Fibroblast of lung (primary cell): ENCODE measurements at regions not wholly inside any gene's neighbourhood (a gene's known extent, or its start where the extent isn't known, plus 50 kb on each side); places are given as distances from the start of the nearest gene placed in this dataset.
A peak's percentile ranks its signal among the peaks of the same experiment; 100 is the strongest.

ENCODE experiments used
- DNase-seq, 2 donors: peaks; one replicate each; pipeline versions ENCODE4 v3.0.0 to v3.0.0-alpha.2; 2010; ENCODE audit warnings: low read depth in 2 of 2
- H2AFZ ChIP-seq: 2 replicates; pipeline ENCODE4 v1.5.1; 2012; ENCODE audit warnings: low read length, control low read depth, inconsistent platforms
- H3K27ac ChIP-seq: 2 replicates; pipeline ENCODE4 v1.5.1; 2011; ENCODE audit warnings: low read length, control low read depth; ENCODE audit not compliant: insufficient read depth
- H3K27me3 ChIP-seq: 2 replicates; pipeline ENCODE4 v1.5.1; 2011; ENCODE audit warnings: mild to moderate bottlenecking, low read length; ENCODE audit not compliant: control insufficient read depth, insufficient read depth
- H3K36me3 ChIP-seq: 2 replicates; pipeline ENCODE4 v1.5.1; 2011; ENCODE audit warnings: low read length; ENCODE audit not compliant: control insufficient read depth, insufficient read depth
- H3K4me1 ChIP-seq: 2 replicates; pipeline ENCODE4 v1.5.1; 2011; ENCODE audit warnings: low read length; ENCODE audit not compliant: control insufficient read depth, insufficient read depth; ENCODE audit errors: extremely low read depth
- H3K4me2 ChIP-seq: 2 replicates; pipeline ENCODE4 v1.5.1; 2011; ENCODE audit warnings: low read length, control low read depth; ENCODE audit not compliant: insufficient read depth; ENCODE audit errors: extremely low read depth
- H3K4me3 ChIP-seq, 4 experiments: fragments of 200-600 bp in 1 of 4; sonication (generic) in 1 of 4; replicated peaks in 1 of 4; 2 replicates each; pipeline ENCODE4 v1.5.1; 2011 to 2016; ENCODE audit warnings: low read length in 4 of 4, low read depth in 3 of 4, mild to moderate bottlenecking in 3 of 4, control low read depth in 2 of 4, inconsistent platforms in 1 of 4, mixed read lengths in 1 of 4; ENCODE audit not compliant: insufficient read depth in 1 of 4; ENCODE audit errors: control extremely low read depth in 1 of 4
- H3K79me2 ChIP-seq: 2 replicates; pipeline ENCODE4 v1.5.1; 2012; ENCODE audit warnings: mild to moderate bottlenecking, low read length, inconsistent platforms; ENCODE audit not compliant: control insufficient read depth, insufficient read depth
- H3K9ac ChIP-seq: 2 replicates; pipeline ENCODE4 v1.5.1; 2011; ENCODE audit warnings: mild to moderate bottlenecking, low read length, control low read depth; ENCODE audit not compliant: insufficient read depth
- H3K9me3 ChIP-seq: 2 replicates; pipeline ENCODE4 v1.5.1; 2012; ENCODE audit warnings: low read depth, low read length; ENCODE audit not compliant: control insufficient read depth, insufficient read depth
- H4K20me1 ChIP-seq: 2 replicates; pipeline ENCODE4 v1.5.1; 2011; ENCODE audit warnings: low read length; ENCODE audit not compliant: control insufficient read depth, insufficient read depth; ENCODE audit errors: extremely low read depth
- EZH2 ChIP-seq: IDR thresholded peaks from 2 replicates; pipeline ENCODE4 v1.5.1; 2012; ENCODE audit warnings: low read length, control low read depth, mild to moderate bottlenecking; ENCODE audit errors: missing control alignments
- TF ChIP-seq, protein P1 (sequence below), 2 donors: IDR thresholded peaks in 1 of 2; conservative IDR thresholded peaks in 1 of 2; 1 replicate in 1 of 2; 2 replicates in 1 of 2; pipeline ENCODE4 v1.5.1; 2011 to 2012; ENCODE audit warnings: low read length in 2 of 2, control low read depth in 1 of 2, inconsistent platforms in 1 of 2, low read depth in 1 of 2, mild to moderate bottlenecking in 1 of 2

DNA sequence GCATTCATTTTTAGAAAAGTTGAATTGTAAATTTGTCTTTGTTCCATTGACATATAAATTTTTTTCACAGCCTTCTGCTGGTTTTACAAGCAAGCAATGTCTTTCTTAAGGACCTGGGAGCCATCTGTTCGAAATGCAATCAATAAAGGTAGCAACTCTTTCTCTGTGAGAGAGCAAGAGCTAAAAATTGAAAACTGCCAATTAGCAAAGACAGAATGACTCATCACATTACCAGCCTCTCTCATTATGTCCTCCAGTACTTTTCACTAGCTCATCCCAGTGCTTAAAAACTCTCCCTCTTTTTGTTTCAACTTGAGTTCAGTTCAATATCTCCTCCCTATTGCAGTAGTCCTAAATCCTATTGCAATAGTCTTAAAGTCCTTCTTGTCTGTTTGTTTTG lies 760.7 kb upstream of the SLITRK6 start:
- Histone ChIP-seq H3K79me2 (no peaks in the 10 kb centered on the region), H3K4me1 (no peaks in the 10 kb centered on the region), H3K4me3 (no peak overlapping the region), H3K9ac (no peak overlapping the region), H3K4me2 (no peak overlapping the region), H2AFZ (no peak overlapping the region), H3K27ac (no peak overlapping the region), H3K36me3 (no peaks in the 10 kb centered on the region), H3K9me3 (no peaks in the 10 kb centered on the region), H3K27me3 (no peaks in the 10 kb centered on the region), H4K20me1 (no peaks in the 10 kb centered on the region)
- TF ChIP-seq, protein P1, sequence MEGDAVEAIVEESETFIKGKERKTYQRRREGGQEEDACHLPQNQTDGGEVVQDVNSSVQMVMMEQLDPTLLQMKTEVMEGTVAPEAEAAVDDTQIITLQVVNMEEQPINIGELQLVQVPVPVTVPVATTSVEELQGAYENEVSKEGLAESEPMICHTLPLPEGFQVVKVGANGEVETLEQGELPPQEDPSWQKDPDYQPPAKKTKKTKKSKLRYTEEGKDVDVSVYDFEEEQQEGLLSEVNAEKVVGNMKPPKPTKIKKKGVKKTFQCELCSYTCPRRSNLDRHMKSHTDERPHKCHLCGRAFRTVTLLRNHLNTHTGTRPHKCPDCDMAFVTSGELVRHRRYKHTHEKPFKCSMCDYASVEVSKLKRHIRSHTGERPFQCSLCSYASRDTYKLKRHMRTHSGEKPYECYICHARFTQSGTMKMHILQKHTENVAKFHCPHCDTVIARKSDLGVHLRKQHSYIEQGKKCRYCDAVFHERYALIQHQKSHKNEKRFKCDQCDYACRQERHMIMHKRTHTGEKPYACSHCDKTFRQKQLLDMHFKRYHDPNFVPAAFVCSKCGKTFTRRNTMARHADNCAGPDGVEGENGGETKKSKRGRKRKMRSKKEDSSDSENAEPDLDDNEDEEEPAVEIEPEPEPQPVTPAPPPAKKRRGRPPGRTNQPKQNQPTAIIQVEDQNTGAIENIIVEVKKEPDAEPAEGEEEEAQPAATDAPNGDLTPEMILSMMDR (conservative IDR thresholded peaks at IDR 0.05 in 1 of 2, IDR thresholded peaks at IDR 0.05 in 1 of 2; ENCODE audit: low read depth in 1 of 2, low read length in 2 of 2), result no peak
- TF ChIP-seq EZH2, result no peak
- DNase-seq, result peak in 1 of 2 donors; percentile 2

DNA sequence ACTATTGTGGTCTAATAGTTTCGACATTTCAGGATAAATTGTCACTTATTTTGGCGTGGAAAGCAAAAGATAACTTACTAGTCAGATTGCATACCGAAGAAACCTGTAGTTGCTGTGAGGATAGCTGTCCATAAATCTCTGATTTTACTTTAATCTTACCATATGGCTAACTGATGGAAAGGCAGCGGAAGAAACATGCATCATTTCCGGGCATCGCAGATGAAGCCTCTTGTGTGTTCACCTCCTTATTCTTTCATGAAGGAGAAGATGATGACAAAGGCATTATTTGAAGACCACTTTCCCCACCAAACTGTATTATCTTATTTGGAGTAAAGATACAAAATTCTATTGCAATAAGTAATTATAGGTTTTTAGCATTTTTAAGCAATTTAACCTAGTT lies 763.6 kb upstream of the SLITRK6 start:
- H3K4me1 ChIP-seq, result no peaks in the 10 kb centered on the region
- no peaks in the 10 kb centered on the region for H3K9me3 ChIP-seq
- no peak overlapping the region for H3K4me2 ChIP-seq
- H2AFZ ChIP-seq, result no peak overlapping the region
- no peak overlapping the region for H3K27ac ChIP-seq
- no peaks in the 10 kb centered on the region for H4K20me1 ChIP-seq
- H3K79me2 ChIP-seq, result no peaks in the 10 kb centered on the region
- TF ChIP-seq, protein P1 (conservative IDR thresholded peaks at IDR 0.05 in 1 of 2, IDR thresholded peaks at IDR 0.05 in 1 of 2; ENCODE audit: low read depth in 1 of 2, low read length in 2 of 2), result no peak
- no peak for TF ChIP-seq EZH2
- no peak overlapping the region for H3K9ac ChIP-seq
- no peaks in the 10 kb centered on the region for H3K36me3 ChIP-seq
- peak in 1 of 2 donors; percentile 69 for DNase-seq
- no peak overlapping the region for H3K4me3 ChIP-seq
- H3K27me3 ChIP-seq, result no peaks in the 10 kb centered on the region

DNA sequence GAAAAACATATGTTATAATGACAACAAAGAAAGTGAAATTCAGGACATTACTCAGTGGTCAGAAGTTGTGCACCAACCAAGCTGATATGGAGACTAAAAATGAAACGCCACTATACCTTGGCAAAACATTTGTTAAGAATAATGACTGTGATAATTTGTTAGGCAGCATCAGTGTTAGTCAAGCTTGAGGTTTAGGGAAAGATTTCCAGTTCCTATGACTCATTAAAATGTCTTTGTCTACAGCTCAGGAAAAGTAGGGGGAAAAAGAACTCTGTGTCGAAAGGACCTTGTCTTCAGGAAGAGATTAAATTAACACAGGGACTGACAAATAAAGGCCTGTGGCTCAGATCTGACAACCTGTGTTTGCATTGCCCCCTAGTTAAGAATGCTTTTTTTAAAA lies 764.1 kb upstream of the SLITRK6 start:
- no peak overlapping the region for H3K4me2 ChIP-seq
- no peak for TF ChIP-seq EZH2
- TF ChIP-seq, protein P1 (conservative IDR thresholded peaks at IDR 0.05 in 1 of 2, IDR thresholded peaks at IDR 0.05 in 1 of 2; ENCODE audit: low read depth in 1 of 2, low read length in 2 of 2), result no peak
- no peaks in the 10 kb centered on the region for H3K36me3 ChIP-seq
- peak; percentile 59 to 93 for DNase-seq
- no peaks in the 10 kb centered on the region for H4K20me1 ChIP-seq
- H3K27ac ChIP-seq, result no peak overlapping the region
- H3K9ac ChIP-seq, result no peak overlapping the region
- no peaks in the 10 kb centered on the region for H3K79me2 ChIP-seq
- no peaks in the 10 kb centered on the region for H3K4me1 ChIP-seq
- H3K4me3 ChIP-seq, result no peak overlapping the region
- no peak overlapping the region for H2AFZ ChIP-seq
- no peaks in the 10 kb centered on the region for H3K27me3 ChIP-seq
- H3K9me3 ChIP-seq, result no peaks in the 10 kb centered on the region
